Left renal cortex interstitium (tissue), 4 donors: ENCODE measurements at regions not wholly inside any gene's neighbourhood (a gene's known extent, or its start where the extent isn't known, plus 50 kb on each side); places are given as distances from the start of the nearest gene placed in this dataset.

Experiments used
- DNase-seq, 4 donors: peaks; one replicate each; pipeline ENCODE4 v3.0.0-alpha.2; 2013; ENCODE audit warnings: low read depth in 4 of 4, low spot score in 2 of 4, missing footprints in 1 of 4

GRCh38 chr5:136811551-136811950, 446.2 kb upstream of the TRPC7 start:
- no peak for DNase-seq

- no peak for DNase-seq
These were observed 445.7 kb upstream of the TRPC7 start for GRCh38 chr5:136811086-136811485.

DNA sequence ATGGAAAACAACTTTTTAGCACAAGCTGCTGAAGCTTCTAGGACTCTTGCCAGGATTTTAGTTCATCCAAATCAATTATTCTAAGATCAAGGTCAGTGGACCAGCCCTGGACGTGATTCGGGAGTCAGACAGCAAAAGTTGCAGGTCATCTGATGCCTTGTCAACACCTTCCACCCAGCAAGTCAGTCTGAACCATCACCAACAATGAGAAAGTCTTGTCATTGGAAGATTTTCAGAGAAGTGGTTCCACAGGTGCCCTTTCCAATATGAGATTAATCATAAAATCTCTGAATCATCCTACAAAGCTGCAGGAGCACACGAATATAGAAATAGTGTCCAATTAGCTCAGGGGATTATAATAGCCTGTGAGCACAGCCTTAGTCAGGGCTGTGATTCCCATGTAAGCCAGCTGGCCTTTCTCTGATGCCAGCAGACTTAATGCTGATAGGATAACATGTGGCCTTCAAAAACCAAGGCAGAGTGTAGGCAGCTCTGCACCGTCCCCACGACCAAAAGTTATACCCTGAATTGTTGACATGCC, 445.0 kb upstream of the TRPC7 start:
- no peak for DNase-seq

- DNase-seq, result no peak
These were observed 444.0 kb upstream of the TRPC7 start for GRCh38 chr5:136809382-136809781.

DNA sequence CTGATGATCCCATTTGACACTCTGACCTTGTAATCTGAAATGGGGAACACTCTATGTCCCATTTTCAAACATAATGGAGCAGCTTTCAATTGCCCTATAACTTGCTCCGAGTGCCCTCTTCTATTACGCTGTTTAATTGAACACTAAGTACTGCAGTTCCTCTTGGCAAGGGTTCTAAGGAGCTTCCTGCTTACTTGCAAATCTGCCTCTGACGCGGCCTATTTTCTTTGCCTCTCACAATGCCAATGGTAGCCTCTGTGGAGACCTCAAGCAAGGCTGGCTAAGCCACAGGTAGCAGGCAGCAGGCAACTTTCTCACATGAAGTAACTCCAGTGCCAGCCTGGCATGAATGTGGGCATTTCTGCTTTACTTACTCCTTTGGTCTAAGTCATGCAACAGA, 443.4 kb upstream of the TRPC7 start:
- no peak for DNase-seq

DNA sequence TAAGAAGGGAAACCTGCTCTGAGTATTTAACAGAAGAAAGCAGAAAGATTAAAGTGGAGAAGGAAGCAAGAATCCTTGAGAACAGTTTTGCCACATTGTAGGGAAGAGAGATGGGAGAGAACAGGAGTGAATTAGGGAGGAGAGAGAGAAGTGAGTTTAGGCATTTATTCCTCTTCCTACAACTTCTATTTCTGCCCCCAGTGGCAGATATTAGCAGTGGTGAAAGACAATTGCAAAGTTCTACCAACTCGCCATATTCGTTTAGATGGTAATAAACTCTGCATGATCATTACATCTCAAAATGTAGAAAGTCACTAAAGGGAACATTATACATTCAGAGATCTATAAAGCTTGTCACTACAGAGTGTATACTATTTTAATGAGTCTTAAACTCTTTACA, 440.1 kb upstream of the TRPC7 start:
- no peak for DNase-seq

DNA sequence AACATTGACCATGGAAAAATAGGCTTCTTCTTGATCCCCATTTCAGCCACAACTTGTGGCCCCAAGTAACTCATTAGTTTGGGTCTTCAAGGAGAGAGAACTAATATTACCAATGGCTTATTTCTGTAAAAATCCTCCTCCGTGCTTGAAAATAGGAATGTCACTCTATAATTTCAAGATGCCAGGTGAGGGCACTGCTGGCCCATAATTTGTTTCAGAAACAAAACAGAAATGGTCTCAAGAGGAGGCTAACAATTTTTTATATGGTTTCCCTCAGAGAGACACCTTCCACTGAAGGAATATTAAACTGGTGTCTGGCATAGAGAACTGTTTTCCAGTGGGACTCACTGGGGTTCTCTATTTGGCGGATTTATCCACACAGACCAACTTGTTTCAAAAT, 437.0 kb upstream of the TRPC7 start:
- peak in 2 of 4 donors; percentile 0 to 16 for DNase-seq

DNA sequence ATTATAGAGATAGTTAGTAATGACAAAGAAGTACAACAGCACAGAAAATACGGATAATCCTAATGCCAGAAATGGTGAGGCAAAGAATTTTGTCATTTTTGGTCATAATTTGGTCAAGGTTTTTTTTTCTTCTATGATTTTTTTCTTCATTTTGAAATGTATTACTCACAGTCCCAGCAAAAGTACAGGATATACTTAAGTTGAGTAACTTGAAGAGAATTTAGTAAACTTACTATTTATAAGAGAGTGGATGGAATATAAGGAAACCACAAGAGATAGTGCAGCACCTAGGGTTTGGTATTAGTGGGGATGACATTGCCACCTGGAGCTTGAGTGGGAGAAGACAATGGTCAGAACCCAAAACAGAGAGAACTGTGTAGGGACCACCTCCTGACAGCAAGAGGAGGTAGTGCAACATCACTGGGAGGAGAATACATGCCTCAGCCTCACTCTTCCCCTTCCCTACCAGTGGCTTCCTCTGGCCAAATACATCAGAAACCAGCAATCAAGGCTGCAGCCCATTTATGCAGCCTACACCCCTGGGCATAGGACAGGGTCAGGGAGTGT, 434.5 kb upstream of the TRPC7 start:
- DNase-seq, result no peak

DNA sequence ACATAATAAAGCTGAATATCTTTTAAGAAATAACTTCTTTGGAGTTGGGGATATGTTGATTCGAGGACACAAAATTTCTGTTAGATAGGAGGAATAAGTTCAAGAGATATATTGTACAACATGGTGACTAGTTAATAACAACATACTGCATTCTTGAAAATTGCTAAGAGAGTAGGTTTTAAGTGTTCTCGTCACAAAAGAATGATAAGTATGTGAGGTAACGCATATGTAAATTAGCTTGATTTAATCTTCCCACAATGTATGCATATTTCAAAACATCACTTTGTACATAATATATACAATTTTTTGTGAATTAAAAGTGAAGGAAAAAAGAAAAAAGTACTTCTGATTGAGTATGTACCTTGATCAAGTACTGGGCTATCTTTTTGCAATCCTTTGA, 428.0 kb upstream of the TRPC7 start:
- no peak for DNase-seq

- no peak for DNase-seq
These were observed 416.1 kb upstream of the TRPC7 start for GRCh38 chr5:136781464-136781863.

GRCh38 chr5:136780518-136780917, 415.2 kb upstream of the TRPC7 start:
- DNase-seq, result no peak

DNA sequence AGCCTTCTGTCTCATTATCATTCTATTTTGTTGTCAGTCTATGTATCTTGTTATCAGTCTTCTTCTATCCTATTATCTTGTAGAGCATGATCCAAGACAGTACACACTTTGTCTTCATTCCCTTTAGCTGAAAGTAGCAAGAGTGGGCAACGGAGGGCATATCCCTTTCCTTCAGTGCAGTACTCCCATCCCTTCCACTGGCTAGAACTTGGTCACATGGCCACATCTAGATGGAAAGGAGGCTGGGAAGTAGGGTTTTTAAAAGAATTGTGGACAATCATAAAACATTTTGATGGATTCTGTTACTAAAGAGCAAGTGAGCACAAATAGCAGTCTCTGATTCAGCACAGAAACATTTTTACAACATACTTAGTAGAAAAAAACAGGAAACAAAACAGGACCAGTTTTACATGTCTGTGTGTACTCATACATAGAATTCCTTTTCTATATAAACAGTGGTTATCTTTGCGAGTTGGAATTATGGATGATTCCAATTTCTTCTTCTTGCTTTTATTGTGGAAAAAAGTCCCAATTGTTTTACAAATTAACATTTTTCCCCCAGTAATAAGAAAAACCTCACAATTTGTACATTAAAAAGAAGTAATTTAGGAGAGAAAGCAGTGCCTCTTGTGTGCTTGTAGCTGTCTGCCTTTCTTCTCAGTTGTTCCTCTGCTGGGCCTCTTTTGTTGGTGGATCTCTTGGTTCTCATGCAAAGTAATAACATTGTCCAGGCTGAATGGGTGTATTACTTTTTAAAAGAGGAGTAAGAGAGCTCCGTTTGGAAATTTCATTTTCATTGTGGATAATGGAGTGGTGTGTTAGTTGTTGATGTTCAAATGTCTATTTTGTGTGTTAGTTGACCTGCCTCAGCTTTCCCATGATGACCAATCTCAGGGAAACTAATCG, 410.9 kb upstream of the TRPC7 start:
- no peak for DNase-seq

GRCh38 chr5:136772491-136772890, 407.1 kb upstream of the TRPC7 start:
- no peak for DNase-seq

DNA sequence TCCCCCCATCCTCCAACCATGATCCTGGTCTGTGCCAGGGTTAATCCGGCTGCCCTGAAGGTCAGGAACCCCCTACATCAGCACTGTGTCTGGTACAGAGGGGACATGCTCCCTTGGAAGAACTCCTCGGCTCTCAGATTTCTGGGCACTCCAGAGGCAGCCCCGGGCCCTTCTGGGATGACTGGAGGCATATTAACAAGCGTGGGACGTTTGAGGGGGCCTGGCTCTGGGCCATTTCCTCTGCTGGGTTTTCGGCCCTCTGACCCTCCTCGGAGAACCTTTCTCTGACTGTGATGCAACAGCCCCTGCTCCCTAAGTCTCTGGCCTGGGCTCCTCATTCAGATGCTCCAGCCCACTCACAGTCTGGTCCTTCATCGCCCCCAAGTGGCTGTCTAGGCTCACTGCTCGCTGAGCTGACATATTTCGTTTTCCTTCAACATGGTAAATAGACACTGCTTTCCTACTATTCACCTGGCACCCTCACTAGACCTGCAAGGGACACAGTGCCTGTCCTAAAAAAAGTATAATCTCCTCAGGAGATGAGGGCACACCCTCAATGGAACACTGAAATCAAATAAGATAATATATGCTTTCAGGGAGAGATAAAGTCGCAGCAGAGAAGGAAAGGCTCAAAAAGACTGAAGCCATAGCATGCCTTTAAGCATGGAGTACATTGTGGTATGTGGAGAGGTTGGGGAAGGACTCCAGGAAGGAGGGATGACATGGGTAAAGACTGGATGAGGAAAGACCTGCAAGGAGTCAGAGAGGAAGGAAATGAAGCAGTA, 404.7 kb upstream of the TRPC7 start:
- peak; percentile 30 to 69 (median 46) for DNase-seq

DNA sequence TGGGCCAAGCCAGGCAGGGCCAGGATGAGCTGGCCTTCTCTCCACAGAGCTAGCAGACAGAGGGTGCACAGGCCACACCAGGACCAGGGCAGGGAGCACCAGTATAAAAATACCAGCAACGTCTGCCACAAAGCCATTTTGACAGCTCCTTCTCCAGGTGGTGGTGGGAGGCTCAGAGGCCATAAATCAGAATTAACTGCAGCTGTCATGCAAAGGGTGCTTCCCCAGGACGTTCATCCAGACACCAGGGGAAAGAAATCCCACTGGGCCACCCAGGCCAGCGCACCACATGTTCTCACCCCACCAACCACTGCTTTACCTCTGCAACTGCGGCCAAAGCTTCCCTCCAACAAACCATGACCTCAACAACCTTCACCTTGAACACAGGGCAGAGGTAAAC, 403.7 kb upstream of the TRPC7 start:
- DNase-seq, result no peak

- no peak for DNase-seq
These were observed 403.1 kb upstream of the TRPC7 start for GRCh38 chr5:136768457-136768856.

DNA sequence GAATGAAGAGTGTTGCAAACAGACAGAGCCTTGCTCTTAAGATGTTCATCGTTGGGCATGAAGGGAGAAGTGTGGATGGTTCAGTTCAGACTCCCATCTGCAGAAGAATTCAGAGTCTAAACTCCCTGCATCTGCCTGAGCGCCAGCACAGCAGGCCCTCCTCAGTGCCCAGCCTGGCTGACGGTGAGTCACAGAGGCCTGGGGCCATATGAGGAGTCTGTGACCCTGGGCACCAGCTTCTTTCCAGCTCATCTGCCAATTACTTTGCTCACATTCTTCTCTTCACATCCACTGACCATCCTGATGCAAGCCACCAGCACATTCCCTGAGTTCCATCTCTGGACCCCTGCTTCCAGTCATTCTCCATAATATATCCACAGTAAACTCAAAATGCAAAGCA, 401.1 kb upstream of the TRPC7 start:
- DNase-seq, result no peak

GRCh38 chr5:136764601-136765000, 399.3 kb upstream of the TRPC7 start:
- DNase-seq, result no peak

DNA sequence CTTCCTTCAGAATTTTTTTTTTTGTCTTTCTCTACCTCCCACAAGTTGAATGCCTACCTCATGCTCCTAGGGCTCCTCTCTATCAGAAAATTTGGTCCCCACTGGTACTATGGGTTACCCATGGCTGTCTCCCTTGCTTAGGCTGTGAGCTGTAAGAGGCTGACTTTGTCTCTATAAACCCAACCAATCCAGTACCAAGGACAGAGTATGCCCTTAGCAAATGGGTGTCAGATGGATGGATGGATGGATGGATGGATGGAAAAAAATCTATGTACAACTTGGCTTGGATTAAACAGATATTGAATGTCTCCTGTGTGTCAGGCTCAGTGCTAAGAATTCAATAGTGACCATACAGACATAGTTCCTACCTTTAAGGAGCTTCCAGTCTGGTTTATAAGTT, 398.2 kb upstream of the TRPC7 start:
- DNase-seq, result no peak

- no peak for DNase-seq
These were observed 388.9 kb upstream of the TRPC7 start for GRCh38 chr5:136754216-136754615.

DNA sequence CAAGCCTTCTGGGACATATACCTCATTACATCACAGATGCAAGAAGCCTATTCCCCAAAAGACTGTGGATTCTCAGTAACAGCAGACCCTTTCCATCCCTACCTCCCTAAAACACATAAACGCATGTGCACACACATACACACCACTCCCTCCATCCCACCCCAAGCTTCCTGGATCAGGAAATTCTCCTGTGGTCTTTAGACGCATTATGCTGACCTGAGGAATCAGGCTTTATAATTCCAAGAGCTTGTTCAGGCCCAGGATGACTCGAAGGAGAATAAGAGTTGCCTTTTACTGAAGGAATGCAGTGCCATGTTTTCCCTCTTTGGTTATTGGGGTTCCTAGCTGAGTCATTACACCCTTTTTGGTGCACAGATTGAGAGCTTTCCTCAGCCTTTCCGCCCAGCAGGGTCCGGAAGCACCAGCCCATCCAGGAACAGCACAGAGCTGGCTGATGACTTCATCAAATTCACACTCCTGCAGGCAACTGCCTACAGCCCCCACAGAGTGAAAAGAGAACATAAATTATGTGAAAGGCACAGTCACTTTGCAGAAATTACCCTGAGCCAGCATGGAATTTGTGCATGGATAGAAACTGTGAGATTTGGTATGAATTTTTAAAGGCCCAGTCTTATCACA, 385.0 kb upstream of the TRPC7 start:
- no peak for DNase-seq
